GM18502 (cell line): ENCODE measurements at regions not wholly inside any gene's neighbourhood (a gene's known extent, or its start where the extent isn't known, plus 50 kb on each side); places are given as distances from the start of the nearest gene placed in this dataset.
A peak's percentile ranks its signal among the peaks of the same experiment; 100 is the strongest.
"Not testable (repeated sequence)": the region's sequence is repeated elsewhere in the genome, so short reads cannot be mapped to it uniquely, and the experiment has no call there.

Source experiments
- ATAC-seq: cut with Tn5 transposase; IDR thresholded peaks from one replicate; pipeline ENCODE4 v1.9.1; 2021; ENCODE audit warnings: mild to moderate bottlenecking; ENCODE audit not compliant: unreplicated experiment, poor library complexity

DNA sequence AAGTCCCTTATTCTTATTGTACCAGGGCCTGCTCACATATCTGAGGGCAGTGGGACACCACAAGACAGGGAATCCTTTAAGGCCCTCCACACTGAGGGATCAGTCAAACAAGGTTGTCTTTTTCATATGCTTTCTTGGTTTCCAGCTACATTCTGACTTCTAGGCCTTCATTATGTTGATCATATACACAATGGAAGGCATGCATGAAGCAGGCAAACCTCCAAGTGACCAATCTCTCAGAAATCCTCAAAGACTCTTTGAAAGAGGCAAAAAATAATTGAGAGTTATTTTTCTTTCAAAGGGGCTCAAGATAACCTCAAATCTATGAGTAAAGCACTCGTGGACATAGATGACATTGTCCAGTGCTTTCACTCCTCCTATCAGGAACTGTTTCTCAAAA lies 1195.9 kb upstream of the ACO1 start:
- no peak for ATAC-seq

DNA sequence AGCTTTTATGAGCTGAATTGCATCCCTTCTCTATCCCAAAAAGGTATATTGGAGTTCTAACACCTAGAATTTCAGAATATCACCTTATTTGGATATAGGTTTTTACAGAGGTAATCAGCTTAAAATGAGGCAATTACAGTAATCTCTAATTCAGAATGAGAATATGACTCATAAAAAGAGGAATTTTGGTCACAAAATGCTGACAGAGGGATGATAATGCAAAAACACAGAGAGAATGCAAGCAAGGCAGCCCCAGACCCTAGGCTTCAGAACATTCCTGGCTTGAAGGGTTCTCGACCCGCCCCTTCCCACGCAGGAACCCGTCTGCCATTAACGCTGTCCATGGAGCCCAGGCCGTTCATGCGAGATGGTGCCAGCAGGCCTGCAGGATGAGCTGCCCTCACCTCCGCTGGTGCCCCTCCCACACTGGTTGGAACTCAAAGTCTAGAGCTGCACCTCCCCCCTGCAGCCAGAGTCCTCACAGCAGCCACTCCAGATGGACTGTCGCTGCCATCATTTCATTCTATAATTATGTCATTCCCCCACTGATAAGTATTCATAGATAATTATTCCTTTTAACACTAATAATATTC lies 1173.4 kb upstream of the ACO1 start:
- peak; percentile 90 for ATAC-seq

GRCh38 chr9:31229976-31230375 lies 1154.5 kb upstream of the ACO1 start:
- ATAC-seq, result not testable (repeated sequence)

DNA sequence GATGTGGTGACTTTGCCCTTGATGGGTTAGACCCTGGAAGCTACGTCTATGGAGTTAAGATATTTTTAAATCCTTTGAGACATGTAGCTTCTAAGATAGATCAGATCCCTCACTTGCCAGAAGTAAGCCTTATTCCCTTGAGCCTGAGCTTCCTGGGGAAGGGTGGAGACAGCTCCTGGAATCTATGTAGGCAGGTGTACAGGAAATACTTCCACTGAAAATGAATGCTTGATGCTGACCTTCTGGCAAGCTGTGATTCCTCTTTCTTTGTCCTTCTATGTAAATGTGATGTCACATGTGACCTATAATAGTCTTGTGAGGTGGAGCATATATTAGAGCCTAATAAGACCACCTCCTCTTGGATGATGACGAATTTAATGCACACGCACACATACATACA lies 1152.0 kb upstream of the ACO1 start:
- no peak for ATAC-seq

GRCh38 chr9:31236344-31236743 lies 1148.1 kb upstream of the ACO1 start:
- no peak for ATAC-seq

- no peak for ATAC-seq
Observed at GRCh38 chr9:31243386-31243785, 1141.1 kb upstream of the ACO1 start.

DNA sequence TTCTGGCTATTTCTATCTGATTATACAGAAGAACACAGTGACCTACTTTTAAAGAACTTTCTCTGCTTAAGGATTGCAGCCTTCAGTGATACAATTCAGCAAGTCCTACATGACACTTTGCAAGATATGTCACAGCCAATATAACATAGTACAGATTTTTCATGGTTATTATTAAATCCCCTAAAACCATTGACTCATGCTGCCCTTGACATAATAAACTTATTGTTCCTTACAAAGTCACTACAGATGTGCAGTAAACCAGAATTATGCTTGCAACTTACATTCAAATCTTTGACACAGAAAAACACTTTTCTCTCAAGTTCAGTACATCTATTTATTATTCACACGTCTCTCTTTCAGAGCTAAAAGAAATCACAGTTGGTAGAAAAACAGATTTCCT lies 1136.3 kb upstream of the ACO1 start:
- no peak for ATAC-seq

DNA sequence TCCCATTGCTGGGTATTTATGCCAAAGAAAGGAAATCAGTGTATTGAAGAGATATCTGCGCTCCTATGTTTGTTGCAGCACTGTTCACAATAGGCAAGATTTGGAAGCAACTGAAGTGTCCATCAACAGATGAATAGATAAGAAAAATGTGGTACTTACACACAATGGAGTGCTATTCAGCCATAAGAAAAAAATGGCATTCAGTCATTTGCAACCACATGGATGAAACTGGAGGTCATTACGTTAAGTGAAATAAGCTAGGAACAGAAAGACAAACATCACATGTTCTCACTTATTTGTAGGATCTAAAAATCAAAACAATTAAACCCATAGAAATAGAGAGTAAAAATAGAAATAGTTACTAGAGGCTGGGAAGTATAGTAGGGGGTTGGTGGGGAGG lies 1133.1 kb upstream of the ACO1 start:
- no peak for ATAC-seq

DNA sequence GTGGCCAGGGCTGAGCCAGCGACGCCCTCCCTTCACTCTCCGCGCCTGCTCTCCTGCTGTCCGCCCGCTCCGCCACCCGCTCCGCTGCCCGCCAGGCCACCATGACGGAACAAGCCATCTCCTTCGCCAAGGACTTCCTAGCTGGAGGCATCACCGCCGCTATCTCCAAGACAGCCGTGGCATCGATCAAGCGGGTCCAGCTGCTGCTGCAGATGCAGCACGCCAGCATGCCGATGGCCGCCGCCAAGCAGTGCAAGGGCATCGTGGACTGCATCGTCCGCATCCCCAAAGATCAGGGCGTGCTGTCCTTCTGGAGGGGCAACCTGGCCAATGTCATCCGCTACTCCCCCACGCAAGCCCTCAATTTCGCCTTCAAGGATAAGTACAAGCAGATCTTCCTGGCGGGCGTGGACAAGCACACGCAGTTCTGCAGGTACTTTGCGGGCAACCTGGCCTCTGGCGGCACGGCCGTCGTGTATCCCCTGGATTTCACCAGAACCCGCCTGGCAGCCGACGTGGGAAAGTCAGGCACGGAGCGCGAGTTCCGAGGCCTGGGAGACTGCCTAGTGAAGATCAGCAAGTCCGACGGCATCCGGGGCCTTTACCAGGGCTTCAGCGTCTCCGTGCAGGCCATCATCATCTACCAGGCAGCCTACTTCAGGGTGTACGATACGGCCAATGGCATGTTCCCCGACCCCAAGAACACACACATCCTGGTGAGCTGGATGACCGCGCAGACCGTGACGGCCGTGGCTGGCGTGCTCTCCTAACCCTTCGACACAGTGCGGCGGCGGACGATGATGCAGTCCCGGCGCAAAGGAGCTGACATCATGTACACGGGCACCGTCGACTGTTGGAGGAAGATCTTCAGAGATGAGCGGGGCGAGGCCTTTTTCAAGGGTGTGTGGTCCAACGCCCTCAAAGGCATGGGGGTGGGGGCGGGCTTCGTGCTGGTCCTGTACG lies 1130.4 kb upstream of the ACO1 start:
- no peak for ATAC-seq

DNA sequence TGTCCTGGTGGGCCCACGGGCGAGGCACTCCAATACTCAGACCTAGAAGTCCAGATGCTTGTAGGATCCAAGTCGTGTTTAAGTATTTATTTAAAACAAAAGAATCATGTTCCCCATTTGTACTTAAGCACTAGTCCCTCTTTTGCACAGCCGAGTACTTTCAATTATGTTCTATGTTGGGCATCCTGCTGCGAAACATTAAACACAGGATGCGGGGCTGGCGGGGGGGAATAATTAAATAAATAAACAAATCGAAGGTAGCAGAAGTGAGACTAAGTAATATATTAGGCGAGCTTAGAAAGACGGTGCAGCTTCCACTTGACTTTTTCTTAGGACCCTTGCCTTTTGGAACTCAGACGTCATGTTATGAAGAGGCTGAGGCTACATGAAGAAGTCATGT lies 1129.2 kb upstream of the ACO1 start:
- no peak for ATAC-seq

- ATAC-seq, result no peak
Observed at GRCh38 chr9:31259824-31260223, 1124.6 kb upstream of the ACO1 start.

DNA sequence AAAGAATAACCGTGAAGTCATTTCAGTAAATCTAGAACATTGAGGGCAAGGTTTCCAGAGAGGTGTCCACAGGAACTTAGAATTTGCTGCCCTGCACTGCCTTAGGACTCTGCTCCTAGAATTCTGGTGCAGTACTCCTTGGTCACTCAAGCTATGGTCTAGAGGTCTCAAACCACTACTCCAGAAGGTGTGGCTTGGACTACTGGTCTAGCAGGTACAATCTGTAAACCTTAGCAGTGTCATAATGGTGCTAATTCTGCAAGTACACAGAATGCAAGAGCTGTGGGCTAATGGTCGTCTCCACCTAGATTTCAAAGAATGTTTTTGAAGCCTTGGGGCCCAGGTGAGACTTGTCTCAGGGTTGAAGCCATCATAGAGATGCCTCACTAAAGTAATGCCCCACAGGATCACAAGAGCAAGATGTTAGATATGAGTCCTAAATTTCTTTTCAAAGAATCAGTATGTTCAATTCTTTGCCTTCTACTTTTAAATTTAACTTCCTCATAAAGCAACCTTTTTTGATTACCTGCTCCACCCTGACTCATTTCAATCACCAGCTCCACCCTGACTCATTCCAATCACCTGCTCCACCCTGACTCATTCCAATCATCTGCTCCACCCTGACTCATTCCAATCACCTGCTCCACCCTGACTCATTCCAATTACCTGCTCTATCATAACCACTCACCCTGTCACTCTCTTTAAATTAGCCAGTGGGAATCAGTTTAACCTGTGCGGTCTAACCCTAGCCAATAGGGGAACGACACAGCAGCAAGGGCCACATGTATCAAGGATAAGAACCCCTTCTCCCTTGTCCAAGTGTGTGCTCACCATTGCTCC lies 1111.8 kb upstream of the ACO1 start:
- ATAC-seq, result no peak

DNA sequence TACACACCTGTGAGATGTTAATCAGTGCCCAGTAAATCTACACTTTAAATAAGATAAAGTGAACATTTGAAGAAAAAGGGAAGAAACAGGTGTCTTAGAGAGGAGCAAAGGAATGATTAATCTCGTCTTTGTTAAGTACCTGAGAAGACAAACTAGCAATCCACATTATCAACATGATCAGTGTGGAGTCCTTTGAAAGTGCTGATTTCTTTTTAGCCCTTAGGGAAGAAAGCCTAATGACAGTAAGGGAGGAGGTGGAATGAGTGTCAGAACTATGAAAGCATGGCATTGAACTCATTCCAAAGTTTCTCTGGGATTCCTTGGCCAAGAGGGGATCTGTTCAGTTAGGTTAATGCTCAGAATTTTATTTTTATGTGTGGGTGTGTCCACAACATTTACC lies 1109.0 kb upstream of the ACO1 start:
- ATAC-seq, result no peak

DNA sequence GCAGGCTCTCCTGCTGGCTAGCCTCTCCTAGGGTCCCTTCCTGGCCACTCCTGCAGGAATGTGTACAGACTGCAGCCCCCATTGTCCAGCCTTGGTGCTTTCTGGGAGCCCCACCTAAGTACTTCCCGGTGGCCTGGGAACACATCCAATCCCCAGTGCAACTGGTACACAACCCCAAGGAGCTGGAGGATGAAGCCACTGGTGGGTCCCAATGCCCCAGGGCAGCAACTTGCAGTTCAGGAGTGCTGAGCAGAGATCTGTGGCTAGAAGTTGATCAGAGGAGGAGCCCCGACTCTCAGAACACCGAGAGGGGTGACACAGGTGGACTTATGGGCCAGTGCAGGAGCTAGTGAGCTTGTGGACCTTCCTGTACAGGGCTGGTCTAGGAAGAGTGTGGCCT lies 1093.7 kb upstream of the ACO1 start:
- ATAC-seq, result no peak

DNA sequence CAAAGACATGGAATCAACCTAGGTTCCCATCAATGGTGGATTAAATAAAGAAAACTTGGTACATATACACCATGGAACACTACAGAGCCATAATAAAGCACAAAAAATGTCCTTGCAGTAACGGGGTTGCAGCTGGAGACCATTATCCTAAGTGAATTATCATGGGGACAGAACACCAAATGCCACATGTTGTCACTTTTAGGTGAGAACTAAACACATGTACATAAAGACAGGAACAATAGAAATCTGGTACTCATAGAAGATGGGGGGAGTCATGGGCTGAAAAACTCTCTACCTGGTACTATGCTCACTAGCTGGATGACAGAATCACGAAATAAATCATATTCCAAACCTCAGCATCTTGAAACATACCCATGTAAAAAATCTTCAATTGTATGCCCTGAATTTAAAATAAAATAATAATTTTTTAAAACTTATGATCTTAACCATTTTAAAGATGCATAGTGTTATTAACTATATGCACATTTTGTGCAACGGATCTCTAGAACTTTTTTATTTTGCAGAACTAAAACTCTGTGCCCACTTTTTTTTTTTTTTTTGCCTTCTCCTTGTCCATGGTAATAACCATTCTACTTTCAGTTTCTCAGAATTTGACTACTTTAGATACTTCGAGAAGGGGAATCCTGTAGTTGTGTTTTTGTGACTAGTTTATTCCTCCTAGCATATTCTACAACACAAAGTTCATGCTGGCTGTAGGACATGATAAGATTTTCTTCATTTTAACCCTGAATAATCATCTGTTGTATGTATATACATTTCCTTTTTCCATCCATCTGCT lies 1081.6 kb upstream of the ACO1 start:
- peak; percentile 83 for ATAC-seq

DNA sequence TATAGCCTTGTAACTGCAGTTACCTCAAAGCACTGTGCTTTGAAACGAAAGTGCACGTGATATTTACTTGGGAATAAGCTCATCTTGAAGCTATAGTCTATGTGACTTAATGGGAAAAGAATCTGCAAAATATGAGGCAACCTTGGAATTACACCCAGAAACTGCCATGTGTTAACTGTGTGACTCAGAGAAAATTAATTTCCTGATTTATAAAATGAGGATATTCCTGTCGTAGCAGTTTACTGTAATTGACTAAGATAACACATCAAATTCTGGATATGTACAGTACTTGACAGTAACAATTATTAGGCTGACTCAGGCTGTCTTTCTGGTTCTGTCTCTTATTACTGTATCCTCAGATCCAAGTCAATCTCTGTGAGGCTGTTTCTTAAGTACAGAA lies 1079.9 kb upstream of the ACO1 start:
- ATAC-seq, result no peak

DNA sequence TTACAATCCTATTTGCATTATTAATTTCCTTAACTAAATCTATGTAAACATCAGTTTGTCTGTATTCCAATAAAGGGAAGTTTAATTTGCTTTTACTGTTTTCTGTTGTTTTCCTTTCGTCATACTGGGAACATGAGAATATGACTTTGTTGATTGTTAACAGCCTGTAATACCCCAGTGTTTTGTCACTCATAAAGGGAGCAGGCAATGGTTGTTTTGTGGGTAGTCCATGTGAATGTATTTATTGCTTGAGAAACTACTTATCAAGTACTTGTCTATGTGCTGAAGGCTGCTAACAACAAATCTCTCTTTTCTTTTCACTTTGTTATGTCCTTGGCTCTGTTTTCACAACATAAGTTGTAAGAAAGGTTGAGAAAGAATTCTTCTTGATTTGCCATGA lies 1070.2 kb upstream of the ACO1 start:
- ATAC-seq, result no peak

- no peak for ATAC-seq
Observed at GRCh38 chr9:31320494-31320893, 1063.9 kb upstream of the ACO1 start.

DNA sequence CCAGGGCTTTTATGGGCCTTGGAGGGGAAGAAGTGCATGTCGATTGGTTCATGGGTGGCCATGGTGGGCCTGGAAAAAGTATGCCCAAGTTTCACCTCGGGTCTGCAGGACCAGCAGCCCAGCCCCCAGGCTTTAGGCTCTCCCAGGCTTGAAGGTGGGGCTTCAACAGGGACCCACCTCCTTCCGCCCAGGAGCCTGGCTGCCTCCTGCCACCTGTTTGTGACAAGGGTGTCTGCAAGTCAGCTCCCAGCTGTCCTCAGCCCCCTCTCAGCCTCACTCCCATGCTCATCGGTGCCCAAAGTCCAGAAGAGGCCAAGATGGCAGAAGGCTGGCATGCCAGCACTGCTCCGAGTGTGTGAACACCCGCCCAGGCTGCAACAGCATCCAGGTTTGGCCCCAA lies 1063.2 kb upstream of the ACO1 start:
- ATAC-seq, result no peak

- no peak for ATAC-seq
Observed at GRCh38 chr9:31321686-31322085, 1062.8 kb upstream of the ACO1 start.
